Epidermal melanocyte (primary cell): ENCODE measurements at regions not wholly inside any gene's neighbourhood (a gene's known extent, or its start where the extent isn't known, plus 50 kb on each side); places are given as distances from the start of the nearest gene placed in this dataset.
A peak's percentile ranks its signal among the peaks of the same experiment; 100 is the strongest.

Experiments
- DNase-seq: peaks from one replicate; pipeline ENCODE4 v3.0.0; 2011; ENCODE audit warnings: low spot score; ENCODE audit not compliant: insufficient read length

GRCh38 chr4:55175779-55176231 is 50.4 kb upstream of the KDR start:
- DNase-seq, result no peak

DNA sequence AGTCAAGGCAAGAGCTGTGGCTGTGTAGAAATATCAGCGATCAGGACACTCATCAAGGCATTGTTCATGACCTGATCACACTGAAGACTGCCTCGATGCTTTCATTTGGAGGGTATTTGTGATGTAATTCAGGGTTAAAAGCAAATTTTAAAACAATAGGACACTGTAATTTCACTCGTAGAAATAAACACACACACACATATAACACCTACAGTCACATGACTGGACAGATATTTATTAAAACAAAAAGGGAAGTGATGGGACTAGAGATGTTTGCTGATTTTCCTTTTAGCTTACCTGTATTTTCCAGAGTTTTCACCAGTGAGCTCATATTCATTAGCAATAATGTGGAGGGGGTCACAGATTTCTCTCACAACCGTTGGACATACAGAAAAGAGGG is 51.1 kb upstream of the KDR start:
- DNase-seq, result no peak

DNA sequence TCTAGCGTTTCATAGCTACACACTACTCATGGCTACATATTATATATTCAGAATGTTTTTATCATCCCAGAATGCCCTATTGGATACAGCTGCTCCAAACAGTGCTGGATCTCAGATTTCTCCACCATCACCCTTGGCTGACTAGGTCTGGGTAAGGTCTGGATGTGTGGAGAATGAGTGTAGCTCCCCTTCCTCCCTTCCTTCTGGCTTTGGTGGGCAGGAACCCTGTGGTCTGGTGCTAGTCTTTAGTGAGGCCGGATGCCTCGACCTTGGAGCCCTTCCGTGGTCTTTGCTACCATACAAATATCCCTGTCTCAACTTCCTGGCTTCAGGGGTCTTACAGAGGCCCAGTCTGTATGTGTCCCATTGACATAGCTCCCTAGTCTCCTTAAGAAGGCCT is 52.1 kb upstream of the KDR start:
- no peak for DNase-seq

DNA sequence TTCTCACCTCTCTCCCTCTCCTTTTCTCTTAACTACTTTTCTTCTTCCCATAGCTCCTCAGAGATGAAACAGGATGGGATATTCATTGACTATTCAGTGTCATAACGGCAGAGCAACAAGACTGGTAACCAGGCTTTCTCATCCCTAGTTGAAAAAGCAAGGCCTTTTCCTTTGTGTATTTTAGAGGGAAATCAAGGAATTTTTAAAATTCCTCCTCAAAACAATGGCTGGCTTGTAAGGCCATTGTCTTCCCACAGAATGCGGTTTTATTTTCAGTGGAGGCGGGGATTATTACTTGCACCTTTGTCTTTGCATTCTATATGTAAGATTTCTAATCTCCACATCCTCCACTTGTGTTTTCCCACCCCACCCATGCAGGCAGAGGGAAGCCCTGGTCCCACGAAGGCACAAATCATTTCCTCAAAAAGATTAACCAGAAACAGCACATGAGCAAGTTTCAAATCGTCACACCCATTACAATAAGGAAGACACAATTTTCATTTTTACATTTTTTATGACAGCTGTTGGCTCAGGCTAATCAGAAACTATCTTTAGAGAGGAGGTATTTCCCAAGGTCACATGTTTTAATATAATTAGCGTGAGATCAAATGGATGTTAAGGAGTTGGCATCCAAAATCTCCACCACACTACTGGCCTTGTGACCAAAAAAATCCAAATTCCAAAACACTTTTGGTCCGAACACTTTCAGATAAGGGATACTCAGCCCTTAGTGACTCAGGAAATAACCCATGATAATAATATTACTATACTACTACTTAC is 53.0 kb upstream of the KDR start:
- DNase-seq, result no peak

DNA sequence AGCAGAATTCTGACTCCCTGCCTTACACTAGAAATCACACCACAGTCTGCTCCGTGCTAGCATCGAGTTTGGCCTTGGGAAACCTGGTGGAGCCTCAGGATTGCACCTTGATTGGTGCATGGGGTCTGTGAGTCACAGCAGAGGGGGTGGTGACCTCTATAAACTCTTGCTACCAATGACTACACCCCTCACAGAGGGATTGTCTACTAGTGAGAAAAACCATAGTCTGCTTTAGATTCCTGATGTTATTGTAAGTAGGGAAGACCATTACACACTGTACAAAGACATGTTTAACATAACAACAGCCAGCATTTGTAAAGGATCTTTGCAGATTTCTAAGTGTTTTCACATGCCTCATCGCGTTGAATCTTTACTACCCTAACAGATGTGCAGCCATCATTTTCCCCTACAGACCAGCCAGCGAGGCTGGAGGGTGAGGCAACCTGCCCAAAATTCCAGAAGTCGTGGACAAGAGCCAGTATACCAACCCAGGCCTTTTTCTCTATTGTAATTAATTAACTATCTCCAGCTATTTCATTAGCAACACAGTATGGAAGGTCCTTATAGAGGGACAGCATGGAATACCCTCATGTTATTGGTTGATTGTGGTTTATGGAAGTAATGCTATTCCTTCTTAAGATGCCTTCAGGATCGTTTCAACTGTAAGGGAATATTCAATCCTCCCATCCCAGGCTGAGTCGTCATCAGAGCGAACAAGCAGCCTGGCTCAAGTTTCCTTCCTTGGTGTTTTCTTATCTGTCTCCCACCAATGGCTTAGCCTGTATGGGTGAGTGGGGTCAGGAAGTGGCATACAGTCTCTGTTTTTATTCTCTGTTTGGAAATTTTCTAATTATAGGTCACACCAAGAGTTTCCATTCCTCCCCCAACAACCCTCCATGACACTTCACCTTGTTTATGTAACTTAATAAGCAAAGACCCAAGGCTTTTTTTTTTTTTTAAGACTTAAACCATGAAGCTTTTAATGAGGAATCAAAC is 55.9 kb upstream of the KDR start:
- no peak for DNase-seq

DNA sequence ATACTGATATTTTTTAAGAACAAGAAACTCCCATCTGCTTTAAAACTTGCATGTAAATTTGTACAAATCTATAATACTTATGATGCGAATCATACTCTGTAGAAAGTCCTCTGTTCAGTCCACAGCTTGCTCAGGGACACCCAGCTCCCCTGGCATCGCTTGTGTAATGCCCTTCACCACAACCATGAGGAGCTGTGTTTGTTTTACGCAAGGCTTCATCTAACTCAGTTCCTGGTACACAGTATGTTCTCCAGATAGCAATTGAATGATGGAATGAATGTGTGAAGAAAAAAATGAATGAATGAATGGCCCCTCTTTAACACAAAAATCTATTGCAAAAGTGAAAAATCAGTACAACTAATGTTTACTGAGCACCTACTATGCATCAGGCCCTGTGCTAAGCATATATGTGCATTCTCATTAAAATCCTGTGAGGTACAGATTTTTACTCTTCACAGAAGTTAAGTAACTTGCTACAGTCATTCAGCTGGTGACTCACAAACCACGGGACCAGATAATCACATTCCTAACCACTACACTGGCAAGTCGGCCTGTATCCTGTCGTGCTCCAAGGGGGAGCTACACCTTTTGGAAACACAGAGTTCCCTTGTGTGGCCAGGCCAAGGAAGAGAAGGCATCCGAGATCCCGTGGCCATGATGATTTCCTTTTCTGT is 58.7 kb upstream of the KDR start:
- peak; percentile 33 for DNase-seq

- DNase-seq, result no peak
Observed at GRCh38 chr4:55184600-55185523, 59.5 kb upstream of the KDR start.

DNA sequence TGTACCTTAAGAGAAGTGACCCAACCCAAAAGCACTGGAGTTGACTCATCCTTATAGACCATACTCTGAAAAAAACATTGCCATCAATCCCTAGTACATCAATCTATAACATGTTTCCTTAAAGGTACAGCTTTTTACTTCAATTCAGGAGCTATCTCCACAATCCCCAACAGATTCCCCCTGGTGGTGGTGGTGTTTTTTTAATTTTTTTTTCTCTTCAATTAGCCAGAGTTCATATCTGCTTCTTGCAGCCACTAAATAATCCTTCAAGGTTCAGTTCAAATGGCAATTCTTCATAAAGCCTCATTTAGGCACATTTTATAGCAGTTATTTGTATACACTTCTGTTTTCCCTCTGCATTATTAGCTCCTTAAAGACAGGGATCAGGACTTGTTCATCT is 60.7 kb upstream of the KDR start:
- no peak for DNase-seq

- DNase-seq, result no peak
Observed at GRCh38 chr4:55186700-55187099, 61.3 kb upstream of the KDR start.

- no peak for DNase-seq
Observed at GRCh38 chr4:55214172-55214571, 88.8 kb upstream of the KDR start.

GRCh38 chr4:55215087-55215486 is 89.7 kb upstream of the KDR start:
- DNase-seq, result no peak

DNA sequence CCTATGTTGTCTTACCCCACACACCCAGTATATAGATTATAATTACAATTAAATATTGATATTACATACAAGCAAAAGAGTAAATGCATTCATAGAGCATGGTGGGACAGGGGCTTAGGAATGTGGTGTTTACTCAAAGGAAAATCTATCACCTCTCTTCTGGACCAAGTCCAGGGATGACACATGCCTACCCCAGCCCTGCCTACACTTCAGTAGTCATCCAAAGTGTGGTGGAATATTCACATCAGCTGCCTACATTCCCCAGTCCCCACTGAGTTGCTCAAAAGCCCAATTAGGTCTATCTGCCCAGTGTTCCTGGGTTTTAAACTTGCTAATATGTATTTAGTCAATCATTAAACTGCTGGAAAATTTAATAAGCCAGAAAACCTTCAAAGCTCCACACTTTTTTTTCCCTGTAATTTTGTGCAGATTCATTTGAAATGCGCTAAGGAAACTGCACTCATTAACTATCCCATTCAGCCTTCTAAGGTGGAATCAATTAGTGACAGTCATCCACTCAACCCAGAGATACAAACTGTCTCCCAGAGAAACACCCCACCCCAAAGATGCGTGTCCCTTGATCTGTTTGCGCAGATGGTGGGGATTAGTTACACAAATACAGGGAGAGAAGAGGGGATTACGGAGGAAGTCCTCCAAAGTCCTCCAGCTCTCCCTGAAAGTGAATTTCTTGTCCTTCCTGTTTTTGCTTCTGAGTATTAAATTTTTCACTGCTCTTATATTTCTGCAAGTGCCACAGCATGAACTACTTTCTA is 91.7 kb upstream of the KDR start:
- DNase-seq, result no peak

GRCh38 chr4:55218041-55218440 is 92.6 kb upstream of the KDR start:
- no peak for DNase-seq

GRCh38 chr4:55237839-55238238 is 108.2 kb upstream of the SRD5A3 start:
- DNase-seq, result no peak

DNA sequence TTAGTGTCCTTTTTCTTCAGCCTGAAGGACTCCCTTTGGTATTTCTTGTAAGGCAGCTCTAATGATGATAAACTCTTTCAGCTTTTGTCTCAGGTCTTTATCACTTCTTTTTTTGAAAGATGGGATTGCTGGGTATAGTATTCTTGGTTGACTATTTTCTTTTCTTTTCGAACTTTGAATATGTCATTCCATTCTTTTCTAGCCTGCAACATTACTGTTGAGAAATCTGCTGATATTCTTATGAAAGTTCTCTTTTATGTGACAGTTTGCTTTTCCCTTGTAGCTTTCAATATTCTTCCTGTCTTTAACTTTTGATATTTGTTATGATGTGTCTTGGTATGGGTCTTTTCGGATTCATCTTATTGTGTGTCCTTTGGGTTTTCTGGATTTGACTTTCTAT is 107.6 kb upstream of the SRD5A3 start:
- no peak for DNase-seq

- no peak for DNase-seq
Observed at GRCh38 chr4:55241461-55241860, 104.6 kb upstream of the SRD5A3 start.

DNA sequence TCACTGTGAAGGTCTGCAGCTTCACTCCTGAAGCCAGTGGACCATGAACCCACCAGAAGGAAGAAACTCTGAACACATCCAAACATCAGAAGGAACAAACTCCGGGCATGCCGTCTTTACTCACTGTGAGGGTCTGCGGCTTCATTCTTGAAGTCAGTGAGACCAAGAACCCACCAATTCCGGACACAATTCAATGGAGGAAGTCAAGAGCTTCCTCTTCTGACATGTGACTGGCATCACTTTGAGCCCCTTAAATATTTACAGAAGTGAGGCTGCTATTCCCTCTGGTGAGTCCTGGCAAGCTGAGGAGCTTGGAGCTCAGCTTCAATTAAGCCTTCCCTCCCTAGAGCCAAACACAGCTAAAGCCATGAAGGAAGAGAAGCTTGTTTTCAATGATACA is 103.5 kb upstream of the SRD5A3 start:
- DNase-seq, result no peak

DNA sequence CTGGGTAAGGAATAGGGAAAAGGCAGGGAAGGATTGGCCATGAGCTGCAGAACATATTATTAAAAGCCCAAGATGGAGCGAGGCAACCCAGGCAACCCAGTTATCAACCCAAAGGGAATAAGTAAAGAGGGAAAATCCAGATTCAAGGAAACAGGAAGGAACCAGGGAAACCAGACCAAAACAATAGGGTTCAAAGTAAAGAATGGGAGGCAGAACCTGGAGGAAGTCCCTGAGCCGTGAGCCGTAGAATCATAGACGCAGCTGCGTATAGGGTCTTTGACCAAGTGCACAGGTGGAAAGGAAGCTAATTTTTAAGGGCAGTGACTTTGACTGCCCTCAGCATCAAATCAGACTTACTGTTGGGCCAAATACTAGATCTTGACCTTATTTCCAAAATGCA is 98.5 kb upstream of the SRD5A3 start:
- no peak for DNase-seq

DNA sequence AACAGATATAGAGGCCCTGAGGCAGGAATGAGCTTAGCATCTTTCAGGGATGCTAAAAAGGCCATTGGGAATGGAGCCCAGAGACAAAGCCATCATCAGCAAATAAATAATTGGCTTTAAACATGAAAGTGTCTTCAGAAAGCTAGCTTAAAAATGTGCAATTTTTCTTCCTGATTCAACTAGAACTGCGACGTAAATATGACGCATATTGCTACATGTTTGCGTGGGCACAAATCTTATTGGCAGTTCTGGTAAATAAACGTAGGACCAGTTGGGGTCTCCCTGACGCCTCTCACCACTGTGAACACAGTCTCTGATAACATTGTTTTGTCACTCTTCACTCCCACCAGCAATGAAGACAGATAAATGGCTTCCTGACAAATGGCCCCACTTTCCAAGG is 97.3 kb upstream of the SRD5A3 start:
- DNase-seq, result no peak

- DNase-seq, result no peak
Observed at GRCh38 chr4:55249476-55249875, 96.6 kb upstream of the SRD5A3 start.
